ENCODE measurements at regions not wholly inside any gene's neighbourhood (a gene's known extent, or its start where the extent isn't known, plus 50 kb on each side); places are given as distances from the start of the nearest gene placed in this dataset.

DNA sequence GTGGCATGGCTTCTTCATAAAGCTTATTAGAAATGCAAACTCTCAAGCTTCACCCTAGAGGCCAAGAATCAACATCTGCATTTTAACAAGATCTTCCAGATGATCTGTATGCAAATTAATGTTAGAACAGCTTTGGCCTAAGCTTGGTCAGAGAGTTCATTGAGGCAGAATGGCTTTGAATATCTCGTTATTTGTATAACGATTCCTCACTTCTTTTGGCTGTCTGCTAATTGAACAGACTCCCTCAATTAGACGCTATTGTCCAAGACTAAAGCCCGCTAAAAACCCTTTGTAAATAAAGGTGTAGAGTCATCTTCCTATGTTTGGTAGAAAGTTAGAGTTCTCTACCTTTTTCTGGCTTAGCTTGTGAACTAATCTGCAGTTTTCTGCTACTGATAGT lies 1453.7 kb downstream of the CDH8 start:
- H3K4me2 ChIP-seq (ENCODE audit: control insufficient read depth, insufficient read depth) = no peak overlapping the region
- H3K9ac ChIP-seq (ENCODE audit: control insufficient read depth, insufficient read depth, low read length) = no peak overlapping the region
- no TSS peak for BruUV-seq (replicated peaks)
- H3K4me3 ChIP-seq = no peak overlapping the region
- ChIA-PET SMC1A (ENCODE audit: uncharacterized antibody, unreplicated experiment) (no interaction called here), POLR2A (no interaction called here), CTCF (no interaction called here), RAD21 (ENCODE audit: unreplicated experiment) (no interaction called here)
- no peaks in the 10 kb centered on the region for H3K9me3 ChIP-seq (replicated peaks; ENCODE audit: control insufficient read depth, insufficient read depth, low read length)
- H3K36me3 ChIP-seq (ENCODE audit: control insufficient read depth in 2 of 2, insufficient read depth in 2 of 2, low read length in 1 of 2) = no peaks in the 10 kb centered on the region
- DNase-seq (ENCODE audit: low read depth, low spot score) (no peak), ATAC-seq (no peak), FAIRE-seq (no peak)
- 42% methylated on average over 4 of the region's 4 CpGs for WGBS (ENCODE audit: insufficient coverage, insufficient replicate concordance, low lambda C conversion rate, missing lambda C conversion rate)
- no peaks in the 10 kb centered on the region for H3K27me3 ChIP-seq (replicated peaks in 1 of 2; ENCODE audit: control insufficient read depth in 2 of 2, insufficient read depth in 2 of 2, low read length in 1 of 2)
- in situ Hi-C loops (cut with MboI) = no loop called here
- TF ChIP-seq POLR2AphosphoS5 (IDR thresholded peaks at IDR 0.05; ENCODE audit: low read length) (no peak), NFIC (IDR thresholded peaks at IDR 0.05; ENCODE audit: low read depth, low read length) (no peak), FOXM1 (IDR thresholded peaks at IDR 0.05; ENCODE audit: low read depth, low read length) (no peak), ZSCAN29 (IDR thresholded peaks at IDR 0.05) (no peak), BHLHE40 (IDR thresholded peaks at IDR 0.05; ENCODE audit: borderline replicate concordance in 1 of 2, low read depth in 2 of 2, low read length in 1 of 2) (no peak), BRCA1 (IDR thresholded peaks at IDR 0.05; ENCODE audit: low read depth, low read length) (no peak), SREBF1 (IDR thresholded peaks at IDR 0.05; ENCODE audit: low read length) (no peak), BACH1 (IDR thresholded peaks at IDR 0.05; ENCODE audit: borderline replicate concordance) (no peak)
- H3K4me1 ChIP-seq (ENCODE audit: control insufficient read depth, insufficient read depth, low read length) = no peaks in the 10 kb centered on the region
- H2AFZ ChIP-seq (ENCODE audit: control insufficient read depth, low read depth, low read length) = no peak overlapping the region
- H3K27ac ChIP-seq (ENCODE audit: control insufficient read depth, insufficient read depth) = no peak overlapping the region
- intact Hi-C loops (cut with micrococcal nuclease; ENCODE audit: unreplicated experiment) = no loop called here
- H4K20me1 ChIP-seq (ENCODE audit: control insufficient read depth, insufficient read depth) = no peaks in the 10 kb centered on the region
- H3K79me2 ChIP-seq (ENCODE audit: control insufficient read depth, insufficient read depth, low read length) = no peaks in the 10 kb centered on the region

DNA sequence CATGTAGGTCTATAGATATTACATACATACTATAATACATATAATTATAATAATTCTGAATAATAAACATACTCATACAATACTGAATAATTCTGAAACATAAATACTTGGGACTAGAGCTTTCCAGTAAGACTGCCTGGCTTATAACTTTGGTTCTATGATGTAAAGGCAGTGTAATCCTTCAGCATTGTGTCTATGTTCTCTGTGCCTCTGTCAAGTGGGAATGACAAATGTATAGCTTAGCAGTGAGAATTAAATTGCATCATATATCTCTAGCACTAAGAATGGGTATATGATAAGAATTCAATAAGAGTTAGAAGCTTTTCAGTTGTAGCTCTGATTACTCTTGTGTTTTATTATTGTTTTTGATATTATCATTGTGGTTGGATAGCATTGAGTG lies 1469.3 kb downstream of the CDH8 start:
- ChIA-PET RAD21 (ENCODE audit: unreplicated experiment) (no interaction called here), CTCF (no interaction called here)
- TF ChIP-seq ZNF384 (IDR thresholded peaks at IDR 0.05; ENCODE audit: borderline replicate concordance, low read depth, low read length) = no peak
- TF ChIP-seq TCF12 (IDR thresholded peaks at IDR 0.05; ENCODE audit: low read depth, low read length) = no peak
- TF ChIP-seq, protein P1, sequence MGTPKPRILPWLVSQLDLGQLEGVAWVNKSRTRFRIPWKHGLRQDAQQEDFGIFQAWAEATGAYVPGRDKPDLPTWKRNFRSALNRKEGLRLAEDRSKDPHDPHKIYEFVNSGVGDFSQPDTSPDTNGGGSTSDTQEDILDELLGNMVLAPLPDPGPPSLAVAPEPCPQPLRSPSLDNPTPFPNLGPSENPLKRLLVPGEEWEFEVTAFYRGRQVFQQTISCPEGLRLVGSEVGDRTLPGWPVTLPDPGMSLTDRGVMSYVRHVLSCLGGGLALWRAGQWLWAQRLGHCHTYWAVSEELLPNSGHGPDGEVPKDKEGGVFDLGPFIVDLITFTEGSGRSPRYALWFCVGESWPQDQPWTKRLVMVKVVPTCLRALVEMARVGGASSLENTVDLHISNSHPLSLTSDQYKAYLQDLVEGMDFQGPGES (IDR thresholded peaks at IDR 0.05) = no peak
- no peak for TF ChIP-seq NR2C2 (IDR thresholded peaks at IDR 0.05; ENCODE audit: borderline replicate concordance, control insufficient read depth, insufficient read length, low read depth)
- TF ChIP-seq, protein P2, sequence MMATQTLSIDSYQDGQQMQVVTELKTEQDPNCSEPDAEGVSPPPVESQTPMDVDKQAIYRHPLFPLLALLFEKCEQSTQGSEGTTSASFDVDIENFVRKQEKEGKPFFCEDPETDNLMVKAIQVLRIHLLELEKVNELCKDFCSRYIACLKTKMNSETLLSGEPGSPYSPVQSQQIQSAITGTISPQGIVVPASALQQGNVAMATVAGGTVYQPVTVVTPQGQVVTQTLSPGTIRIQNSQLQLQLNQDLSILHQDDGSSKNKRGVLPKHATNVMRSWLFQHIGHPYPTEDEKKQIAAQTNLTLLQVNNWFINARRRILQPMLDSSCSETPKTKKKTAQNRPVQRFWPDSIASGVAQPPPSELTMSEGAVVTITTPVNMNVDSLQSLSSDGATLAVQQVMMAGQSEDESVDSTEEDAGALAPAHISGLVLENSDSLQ (IDR thresholded peaks at IDR 0.05) = no peak
- TF ChIP-seq RUNX3 (IDR thresholded peaks at IDR 0.05; ENCODE audit: low read length) = no peak
- TF ChIP-seq IKZF2 (IDR thresholded peaks at IDR 0.05) = no peak
- TF ChIP-seq, protein P3, sequence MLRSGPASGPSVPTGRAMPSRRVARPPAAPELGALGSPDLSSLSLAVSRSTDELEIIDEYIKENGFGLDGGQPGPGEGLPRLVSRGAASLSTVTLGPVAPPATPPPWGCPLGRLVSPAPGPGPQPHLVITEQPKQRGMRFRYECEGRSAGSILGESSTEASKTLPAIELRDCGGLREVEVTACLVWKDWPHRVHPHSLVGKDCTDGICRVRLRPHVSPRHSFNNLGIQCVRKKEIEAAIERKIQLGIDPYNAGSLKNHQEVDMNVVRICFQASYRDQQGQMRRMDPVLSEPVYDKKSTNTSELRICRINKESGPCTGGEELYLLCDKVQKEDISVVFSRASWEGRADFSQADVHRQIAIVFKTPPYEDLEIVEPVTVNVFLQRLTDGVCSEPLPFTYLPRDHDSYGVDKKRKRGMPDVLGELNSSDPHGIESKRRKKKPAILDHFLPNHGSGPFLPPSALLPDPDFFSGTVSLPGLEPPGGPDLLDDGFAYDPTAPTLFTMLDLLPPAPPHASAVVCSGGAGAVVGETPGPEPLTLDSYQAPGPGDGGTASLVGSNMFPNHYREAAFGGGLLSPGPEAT (IDR thresholded peaks at IDR 0.05; ENCODE audit: low read depth) = no peak
- no peak for TF ChIP-seq BHLHE40 (IDR thresholded peaks at IDR 0.05; ENCODE audit: borderline replicate concordance in 1 of 2, low read depth in 2 of 2, low read length in 1 of 2)
- TF ChIP-seq MEF2A (IDR thresholded peaks at IDR 0.05; ENCODE audit: insufficient read depth, low read depth, low read length) = no peak
- no peak for TF ChIP-seq SP1 (IDR thresholded peaks at IDR 0.05; ENCODE audit: low read depth, low read length)

More for the DNA sequence above, 1469.3 kb downstream of the CDH8 start:
- no peaks in the 10 kb centered on the region for H3K79me2 ChIP-seq (ENCODE audit: control insufficient read depth, insufficient read depth, low read length)
- H2AFZ ChIP-seq (ENCODE audit: control insufficient read depth, low read depth, low read length) = no peak overlapping the region
- ChIA-PET SMC1A (ENCODE audit: uncharacterized antibody, unreplicated experiment) (no interaction called here), POLR2A (no interaction called here)
- no peak for ATAC-seq
- H4K20me1 ChIP-seq (ENCODE audit: control insufficient read depth, insufficient read depth) = no peaks in the 10 kb centered on the region
- H3K27ac ChIP-seq (ENCODE audit: control insufficient read depth, insufficient read depth) = no peak overlapping the region
- H3K36me3 ChIP-seq (ENCODE audit: control insufficient read depth in 2 of 2, insufficient read depth in 2 of 2, low read length in 1 of 2) = no peaks in the 10 kb centered on the region
- no peaks in the 10 kb centered on the region for H3K9me3 ChIP-seq (replicated peaks; ENCODE audit: control insufficient read depth, insufficient read depth, low read length)
- no peak overlapping the region for H3K4me2 ChIP-seq (ENCODE audit: control insufficient read depth, insufficient read depth)
- no peak overlapping the region for H3K9ac ChIP-seq (ENCODE audit: control insufficient read depth, insufficient read depth, low read length)
- no peak overlapping the region for H3K4me3 ChIP-seq
- H3K4me1 ChIP-seq (ENCODE audit: control insufficient read depth, insufficient read depth, low read length) = no peaks in the 10 kb centered on the region
- in situ Hi-C loops (cut with MboI) (no loop called here), intact Hi-C loops (cut with micrococcal nuclease; ENCODE audit: unreplicated experiment) (no loop called here)
- H3K27me3 ChIP-seq (replicated peaks in 1 of 2; ENCODE audit: control insufficient read depth in 2 of 2, insufficient read depth in 2 of 2, low read length in 1 of 2) = no peaks in the 10 kb centered on the region
- FAIRE-seq = no peak
- no peak for DNase-seq (ENCODE audit: low read depth, low spot score)
- no TSS peak for BruUV-seq (replicated peaks)
